HFFc6 (cell line): ENCODE measurements at regions not wholly inside any gene's neighbourhood (a gene's known extent, or its start where the extent isn't known, plus 50 kb on each side); places are given as distances from the start of the nearest gene placed in this dataset.

Experiments
- DNase-seq: peaks from one replicate; pipeline ENCODE4 v3.0.0-alpha.2; 2018
- H3K27ac Mint-ChIP-seq: 2 replicates; pipeline ENCODE4 v1.8.0; 2020; ENCODE audit warnings: mild to moderate bottlenecking, mixed read lengths
- H3K27me3 Mint-ChIP-seq: 2 replicates; pipeline ENCODE4 v1.8.0; 2021; ENCODE audit warnings: mild to moderate bottlenecking, moderate library complexity, mixed read lengths; ENCODE audit not compliant: insufficient read depth
- H3K36me3 Mint-ChIP-seq: 2 replicates; pipeline ENCODE4 v1.8.0; 2021; ENCODE audit warnings: low read depth, mixed read lengths
- H3K4me1 Mint-ChIP-seq: 2 replicates; pipeline ENCODE4 v1.8.0; 2020; ENCODE audit warnings: low read depth, mixed read lengths
- H3K4me3 Mint-ChIP-seq: 2 replicates; pipeline ENCODE4 v1.8.0; 2020; ENCODE audit warnings: mild to moderate bottlenecking, moderate library complexity, mixed read lengths
- H3K9me3 Mint-ChIP-seq: 2 replicates; pipeline ENCODE4 v1.8.0; 2020; ENCODE audit warnings: mild to moderate bottlenecking, mixed read lengths
- CTCF ChIP-seq: fragments of 200-600 bp; sonication (generic); IDR thresholded peaks from 2 replicates; pipeline ENCODE4 v1.5.0; 2021; ENCODE audit warnings: antibody characterized with exemption, mild to moderate bottlenecking

- H3K9me3 Mint-ChIP-seq: no peaks in the 10 kb centered on the region
- no peak for TF ChIP-seq CTCF
- peaks cover 75% of the 10 kb centered on the region for H3K4me1 Mint-ChIP-seq
- peak overlapping the region; percentile 74 for H3K27ac Mint-ChIP-seq
- peak; percentile 27 for DNase-seq
- peak overlapping the region; percentile 54 for H3K4me3 Mint-ChIP-seq
- no peaks in the 10 kb centered on the region; the same call in none of the 2 replicates for H3K27me3 Mint-ChIP-seq
- H3K36me3 Mint-ChIP-seq: no peaks in the 10 kb centered on the region
Observed at GRCh38 chr10:3527869-3528268, 257.1 kb downstream of the KLF6 start.

DNA sequence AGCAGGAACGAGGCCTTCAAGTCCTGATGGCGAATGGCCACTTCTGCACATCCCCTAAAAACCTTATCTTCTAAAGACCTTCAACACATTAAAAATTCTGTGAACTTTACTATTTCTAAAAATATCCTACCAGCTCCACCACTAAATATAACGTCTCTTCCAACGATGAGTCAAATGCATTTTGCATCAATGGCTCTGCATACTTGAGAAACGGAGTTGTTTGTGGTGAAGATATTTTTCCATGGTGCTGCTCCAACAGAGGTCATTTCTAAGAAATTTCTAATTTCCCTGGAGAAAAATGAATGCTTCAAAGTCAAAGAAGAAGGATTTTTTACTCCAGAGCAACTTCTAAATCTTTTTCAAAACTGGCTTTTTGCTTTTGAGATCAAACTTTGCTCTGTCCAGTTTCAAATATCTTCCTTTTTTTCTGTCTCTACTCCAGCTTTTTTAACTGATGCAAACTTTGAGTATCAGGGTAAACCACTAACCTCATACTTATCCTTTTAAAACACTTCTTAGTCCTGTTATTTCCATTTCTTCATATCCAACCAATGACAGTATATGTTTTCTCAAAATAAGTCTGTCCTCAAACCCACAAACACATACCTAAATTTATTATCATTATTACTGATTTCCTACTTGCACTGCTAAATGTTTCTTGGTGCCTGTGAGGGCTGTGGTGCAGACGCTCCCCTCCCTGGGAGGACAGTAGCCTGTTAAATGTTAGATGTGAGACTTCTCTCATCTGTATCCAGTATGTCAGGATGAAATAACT lies 258.1 kb downstream of the KLF6 start:
- peak overlapping the region; percentile 77 for H3K4me3 Mint-ChIP-seq
- peak; percentile 82 for DNase-seq
- no peaks in the 10 kb centered on the region for H3K9me3 Mint-ChIP-seq
- H3K4me1 Mint-ChIP-seq: peaks cover 78% of the 10 kb centered on the region
- no peaks in the 10 kb centered on the region; the same call in none of the 2 replicates for H3K27me3 Mint-ChIP-seq
- no peaks in the 10 kb centered on the region for H3K36me3 Mint-ChIP-seq
- TF ChIP-seq CTCF: no peak
- peak overlapping the region; percentile 88 for H3K27ac Mint-ChIP-seq

DNA sequence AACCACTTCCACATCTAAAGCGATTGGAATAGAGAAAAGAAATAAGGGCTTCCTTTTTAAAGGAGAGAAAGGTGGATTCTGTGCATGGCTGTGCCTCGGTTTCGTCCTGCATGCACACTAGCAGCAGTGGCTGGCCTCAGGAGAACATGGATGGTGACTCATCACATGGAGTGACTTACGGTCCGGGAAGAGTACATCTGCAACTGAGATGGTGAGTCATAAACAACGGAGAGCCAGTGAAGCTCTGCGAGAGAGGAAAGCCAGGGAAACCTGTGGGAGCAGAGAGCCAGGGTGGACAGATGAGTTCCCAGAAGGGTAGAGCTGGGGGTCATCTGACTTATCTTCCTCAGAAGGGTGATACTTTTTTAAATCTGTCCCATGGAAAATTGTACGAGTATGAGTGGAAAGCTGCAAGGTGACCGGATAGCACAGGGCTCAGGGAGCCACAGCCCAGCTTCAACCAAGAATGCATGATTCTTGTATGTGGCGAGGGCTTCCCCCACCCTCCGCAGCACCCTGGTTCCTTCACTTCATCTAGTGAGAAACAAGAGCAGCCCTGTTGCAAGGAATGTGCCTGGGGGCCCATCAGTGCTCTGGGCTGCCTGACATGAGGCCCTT lies 259.1 kb downstream of the KLF6 start:
- TF ChIP-seq CTCF: no peak
- Mint-ChIP-seq H3K9me3 (no peaks in the 10 kb centered on the region), H3K36me3 (no peaks in the 10 kb centered on the region), H3K27me3 (no peaks in the 10 kb centered on the region; the same call in none of the 2 replicates), H3K4me1 (peaks cover 75% of the 10 kb centered on the region), H3K4me3 (peak overlapping the region; percentile 77), H3K27ac (peak overlapping the region; percentile 88)
- DNase-seq: peak; percentile 96

GRCh38 chr10:3524086-3524960 lies 260.7 kb downstream of the KLF6 start:
- DNase-seq: no peak
- Mint-ChIP-seq H3K36me3 (no peaks in the 10 kb centered on the region), H3K4me1 (peaks cover 59% of the 10 kb centered on the region), H3K27me3 (no peaks in the 10 kb centered on the region; the same call in 1 of the 2 replicates), H3K9me3 (no peaks in the 10 kb centered on the region), H3K27ac (0 out of 2 replicates have a peak overlapping the region, but pooled peaks have one; percentile 12), H3K4me3 (no peak overlapping the region)
- peak; percentile 16; the same call in 1 of the 2 replicates for TF ChIP-seq CTCF

GRCh38 chr10:3523309-3524050 lies 261.5 kb downstream of the KLF6 start:
- H3K4me3 Mint-ChIP-seq: no peak overlapping the region
- no peak for TF ChIP-seq CTCF
- no peaks in the 10 kb centered on the region; the same call in 1 of the 2 replicates for H3K27me3 Mint-ChIP-seq
- no peak for DNase-seq
- H3K27ac Mint-ChIP-seq: no peak overlapping the region
- H3K4me1 Mint-ChIP-seq: peaks cover 52% of the 10 kb centered on the region
- no peaks in the 10 kb centered on the region for H3K36me3 Mint-ChIP-seq
- H3K9me3 Mint-ChIP-seq: no peaks in the 10 kb centered on the region
